GM21619 (cell line): ENCODE measurements at regions not wholly inside any gene's neighbourhood (a gene's known extent, or its start where the extent isn't known, plus 50 kb on each side); places are given as distances from the start of the nearest gene placed in this dataset.

Experiments
- ATAC-seq: cut with Tn5 transposase; IDR thresholded peaks from one replicate; pipeline ENCODE4 v1.9.1; 2021; ENCODE audit not compliant: unreplicated experiment

DNA sequence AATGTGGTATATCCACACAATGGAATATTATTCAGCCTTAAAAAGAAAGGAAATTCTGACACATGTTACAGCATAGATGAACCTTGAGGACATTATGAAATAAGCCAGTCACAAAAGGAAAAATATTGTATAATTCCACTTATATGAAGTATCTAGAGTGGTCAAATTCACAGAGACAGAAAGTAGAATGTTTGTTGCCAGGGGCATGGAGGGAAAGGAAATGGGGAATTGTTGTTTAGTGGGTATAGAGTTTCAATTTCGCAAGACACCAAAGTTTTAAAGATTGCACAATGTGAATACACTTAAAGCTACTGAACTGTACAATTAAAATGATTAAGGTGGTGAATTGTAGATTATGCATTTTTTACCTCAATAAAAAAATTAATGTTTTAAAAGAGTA lies 92.9 kb downstream of the TXNL1 start:
- ATAC-seq: no peak

DNA sequence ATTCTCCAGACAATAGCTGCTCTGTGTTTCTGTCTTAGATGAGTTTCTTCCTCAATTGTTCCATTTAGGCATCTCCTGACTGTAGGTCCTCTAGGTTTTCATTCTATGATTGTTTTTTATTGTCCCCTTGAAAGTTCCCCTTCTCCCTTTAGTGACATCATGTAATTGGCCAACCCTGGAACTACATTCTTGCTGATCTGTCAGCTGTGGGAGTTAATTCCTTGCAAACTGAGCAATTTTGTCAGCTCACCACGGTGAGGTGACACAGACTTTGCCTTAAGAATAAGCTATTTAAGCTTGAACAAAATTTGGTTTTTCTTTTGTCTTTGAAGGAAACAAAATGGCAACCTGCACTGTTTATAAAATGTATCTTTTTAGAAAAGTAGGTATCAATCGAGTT lies 95.9 kb downstream of the TXNL1 start:
- ATAC-seq: no peak

DNA sequence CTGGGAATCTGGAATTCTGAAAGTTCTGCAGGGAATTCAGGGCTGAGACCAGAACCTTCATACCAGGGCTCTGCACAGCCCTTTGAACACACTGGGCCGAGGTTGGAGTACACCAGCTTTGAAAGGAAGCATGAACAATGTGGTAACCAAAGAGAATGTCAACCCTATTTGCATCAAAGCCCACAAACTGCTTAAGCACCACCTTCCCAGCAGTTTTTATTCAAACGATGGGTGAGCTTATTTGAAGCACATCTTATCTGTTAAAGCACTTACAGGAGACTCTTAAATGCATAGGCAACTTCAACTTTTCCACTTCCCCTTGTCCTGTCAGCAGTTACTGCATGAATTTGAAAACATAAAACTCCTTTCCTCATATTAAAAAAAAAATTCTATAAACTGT lies 96.6 kb downstream of the TXNL1 start:
- ATAC-seq: no peak

DNA sequence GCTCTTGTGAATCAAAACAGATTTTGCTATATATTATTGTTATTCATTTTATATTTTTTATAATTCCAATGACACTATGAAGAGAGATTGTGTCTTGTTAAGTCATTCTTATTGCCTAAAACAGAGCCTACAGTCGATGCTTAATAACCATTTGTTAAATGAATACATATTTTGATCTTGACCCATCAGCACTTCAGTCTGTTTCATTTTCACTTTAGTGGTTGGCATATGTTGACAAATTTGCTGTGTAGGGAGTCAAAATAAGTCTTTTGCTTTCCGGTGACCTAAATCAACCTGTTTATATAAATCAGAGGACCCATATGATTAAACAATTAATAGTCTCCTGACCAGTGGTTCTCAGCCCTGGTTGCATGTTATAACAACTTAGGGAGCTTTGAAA lies 97.1 kb downstream of the TXNL1 start:
- no peak for ATAC-seq

DNA sequence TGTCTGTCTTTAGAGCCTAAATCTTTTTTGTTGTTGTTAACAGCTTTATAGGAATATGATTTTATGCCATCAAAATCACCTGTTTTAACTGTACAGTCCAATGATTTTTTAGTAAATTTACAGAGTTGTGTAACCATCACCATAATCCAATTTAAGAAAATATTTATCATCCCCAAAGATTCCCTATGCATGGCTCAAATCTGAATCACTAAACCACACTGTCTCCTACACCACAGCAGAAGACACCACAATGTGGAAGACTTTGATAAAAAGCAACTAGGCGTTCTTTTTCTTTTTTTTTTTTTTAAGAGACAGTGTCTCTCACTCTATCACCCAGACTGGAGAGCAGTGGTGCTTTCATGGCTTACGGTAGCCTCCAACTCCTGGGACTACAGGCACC lies 99.6 kb downstream of the TXNL1 start:
- ATAC-seq: no peak

DNA sequence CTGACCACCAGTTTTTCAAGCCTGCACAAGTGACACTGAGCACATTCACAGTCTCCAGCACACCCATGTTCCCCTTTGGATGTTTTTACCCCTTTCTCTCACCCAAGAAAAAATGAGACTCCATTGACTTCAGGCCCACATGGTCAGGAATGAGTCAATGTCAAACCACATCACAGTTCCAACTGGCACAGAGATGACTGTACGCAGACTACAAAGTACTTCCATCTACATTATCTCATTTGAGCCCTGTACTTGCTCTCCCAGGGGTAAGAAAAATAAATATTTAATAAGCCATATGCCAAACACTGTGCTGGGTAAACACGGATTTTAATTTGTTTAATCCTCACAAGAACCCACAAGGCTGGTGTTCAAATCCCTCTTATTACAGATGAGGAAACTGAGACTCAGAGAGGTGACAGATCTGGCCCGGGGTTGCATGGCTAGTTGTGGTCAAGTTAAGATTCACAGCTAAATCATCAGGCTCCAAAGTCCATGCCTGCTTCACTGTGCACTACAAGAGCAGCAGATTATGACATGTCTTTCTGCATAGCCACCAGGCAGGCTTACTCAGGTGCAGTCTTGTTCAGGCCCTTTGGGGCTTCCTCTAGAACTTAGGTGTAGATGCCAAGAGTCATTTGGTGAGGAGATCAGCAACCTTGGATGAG lies 106.1 kb downstream of the TXNL1 start:
- ATAC-seq: peak; percentile 95

DNA sequence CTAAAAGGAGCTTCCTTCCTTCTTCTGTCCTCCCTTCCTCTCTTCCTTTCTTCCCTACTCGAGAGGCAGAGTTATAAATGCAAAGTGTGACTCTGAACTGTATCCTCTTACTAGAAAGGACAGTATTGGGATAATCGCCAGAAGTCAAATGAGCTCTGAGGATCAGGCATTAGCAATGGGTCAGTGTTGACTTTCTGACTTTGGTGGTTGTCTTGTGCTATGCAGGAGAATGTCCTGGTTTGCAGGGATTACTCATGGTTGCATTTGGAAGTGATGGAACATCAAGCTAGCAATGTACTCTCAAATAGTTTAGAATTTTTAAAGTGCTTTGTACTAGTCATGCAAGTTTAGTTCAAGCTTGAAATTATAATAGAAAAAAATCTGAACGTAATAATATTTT lies 115.6 kb downstream of the TXNL1 start:
- ATAC-seq: no peak

DNA sequence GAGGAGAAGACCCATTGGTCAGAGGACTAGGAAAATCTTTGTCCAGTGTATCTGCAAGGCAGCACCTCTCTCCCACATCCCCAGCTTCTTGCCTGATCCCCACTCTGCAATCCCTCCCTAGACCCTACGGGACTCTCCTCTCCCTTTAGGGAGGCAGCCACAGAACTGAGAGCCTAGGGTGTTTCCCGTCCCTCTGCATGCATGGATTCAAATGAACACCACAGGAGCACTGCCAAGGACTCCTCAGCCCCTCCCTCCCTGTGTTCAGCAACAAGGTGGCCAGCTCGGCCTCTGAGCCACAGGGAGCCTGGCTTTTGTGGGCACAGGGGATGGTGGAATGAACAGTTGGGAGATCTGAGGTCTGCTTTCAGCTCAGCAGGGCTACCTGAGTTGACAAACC lies 117.1 kb downstream of the TXNL1 start:
- no peak for ATAC-seq

DNA sequence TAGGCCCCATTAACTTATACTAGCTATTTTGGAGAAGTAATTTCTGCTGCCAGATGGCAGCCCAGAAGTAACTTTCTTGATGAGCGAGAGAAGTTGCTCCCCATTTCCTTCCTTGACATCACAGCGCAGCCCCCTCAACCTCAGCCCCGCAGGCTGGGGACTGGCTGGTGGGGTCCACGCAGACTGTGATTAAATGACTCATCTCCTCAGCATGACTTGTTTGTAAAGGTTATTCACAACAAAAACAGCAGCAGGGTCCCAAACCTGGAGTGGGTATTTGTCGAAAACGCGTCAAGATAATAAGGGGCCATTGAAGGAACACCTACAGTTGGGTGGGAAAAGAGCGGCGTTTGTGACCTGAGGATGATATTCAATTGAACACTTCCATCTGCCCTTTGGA lies 120.6 kb downstream of the TXNL1 start:
- ATAC-seq: no peak

DNA sequence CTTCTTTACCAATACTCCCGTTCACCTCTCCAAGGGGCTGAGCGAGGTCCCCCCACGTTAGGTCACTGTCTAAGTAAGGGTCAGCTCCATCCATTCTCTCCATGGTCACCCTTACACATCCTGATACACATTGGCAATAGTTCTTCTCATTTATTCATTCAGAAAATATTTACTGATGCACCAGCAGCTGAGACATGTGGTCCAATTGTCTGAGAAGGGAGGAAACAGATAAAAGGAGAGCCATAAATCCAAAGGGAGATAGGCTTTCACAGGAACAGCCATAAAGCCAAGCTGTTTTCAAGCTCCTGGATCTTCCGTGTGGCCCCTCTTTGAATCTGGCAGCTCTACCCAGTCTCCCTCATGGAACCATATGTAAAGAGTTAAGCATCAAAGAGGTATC lies 121.2 kb downstream of the TXNL1 start:
- no peak for ATAC-seq

DNA sequence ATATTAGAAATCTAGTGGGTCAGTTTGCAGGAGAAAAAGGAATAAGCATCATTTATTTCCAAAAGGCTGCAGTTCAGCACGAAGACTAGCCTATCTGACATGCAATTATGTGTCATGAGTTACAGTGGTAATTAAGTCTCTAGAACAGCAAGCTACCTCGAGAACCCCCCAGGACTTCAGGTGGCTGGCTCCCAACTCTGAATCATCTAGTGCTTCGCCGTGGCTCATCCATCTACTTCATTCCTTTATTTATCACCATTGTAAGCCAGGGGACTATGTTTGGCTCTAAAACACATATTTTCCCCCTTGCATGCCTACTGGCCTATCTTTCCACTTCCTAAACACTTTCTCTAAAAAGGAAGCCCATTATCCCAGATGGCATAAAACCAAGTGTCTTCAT lies 121.6 kb downstream of the TXNL1 start:
- ATAC-seq: no peak

DNA sequence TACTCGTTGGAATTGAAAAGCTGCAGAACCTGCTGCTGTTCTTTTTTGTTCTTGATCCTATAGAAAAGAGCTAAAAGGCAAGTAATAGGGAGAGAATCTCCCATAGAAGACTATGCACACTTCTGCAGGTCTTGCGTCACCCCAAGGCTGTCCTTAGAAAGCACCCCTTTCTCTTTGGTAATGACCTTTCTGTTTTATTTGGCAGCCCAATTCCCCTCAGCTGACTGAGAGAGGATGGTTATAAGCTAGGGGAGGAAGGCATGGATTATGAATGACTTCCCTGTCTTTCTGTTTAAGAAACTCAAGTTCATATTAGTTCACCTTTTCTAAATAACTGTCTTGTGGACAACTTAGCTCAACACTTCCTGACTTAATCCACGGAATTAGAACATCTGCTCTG lies 122.9 kb downstream of the TXNL1 start:
- no peak for ATAC-seq

DNA sequence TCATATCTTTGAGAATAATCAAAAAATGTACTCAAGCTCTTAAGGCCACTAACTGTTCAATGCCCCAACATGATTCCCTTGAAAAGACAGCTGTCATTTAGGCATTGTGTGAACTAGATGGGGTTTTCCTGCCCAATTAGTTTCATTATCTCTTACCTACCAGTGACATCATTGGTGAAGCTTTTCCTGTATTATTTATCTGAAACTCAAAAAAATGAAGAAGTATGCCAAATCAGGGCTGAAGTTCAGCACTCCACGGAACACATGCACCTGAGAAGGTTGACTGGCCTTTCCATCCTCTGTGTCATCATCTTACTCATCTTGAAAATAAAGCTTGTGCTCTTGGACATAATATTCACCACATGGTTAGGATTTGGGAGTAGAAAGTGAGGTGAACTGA lies 126.4 kb downstream of the TXNL1 start:
- ATAC-seq: peak; percentile 59

DNA sequence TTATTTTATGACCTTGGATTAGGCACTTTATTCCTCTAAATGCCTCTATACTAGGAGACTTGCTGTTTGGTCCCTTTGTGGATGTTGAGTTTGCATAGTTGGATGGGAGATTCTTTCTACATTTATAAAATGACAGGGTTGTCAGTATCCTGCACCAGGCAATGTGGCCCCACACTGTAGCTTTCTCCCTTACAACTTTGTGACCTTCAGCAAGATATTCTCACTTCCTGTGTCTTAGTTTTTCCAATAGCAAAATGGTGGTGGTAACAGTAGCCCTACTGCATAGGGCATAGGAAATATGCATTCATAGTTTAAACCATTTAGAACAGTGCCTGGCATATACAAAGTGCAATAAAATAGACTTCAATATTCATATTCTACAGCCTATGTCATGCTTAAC lies 128.3 kb downstream of the TXNL1 start:
- ATAC-seq: no peak

DNA sequence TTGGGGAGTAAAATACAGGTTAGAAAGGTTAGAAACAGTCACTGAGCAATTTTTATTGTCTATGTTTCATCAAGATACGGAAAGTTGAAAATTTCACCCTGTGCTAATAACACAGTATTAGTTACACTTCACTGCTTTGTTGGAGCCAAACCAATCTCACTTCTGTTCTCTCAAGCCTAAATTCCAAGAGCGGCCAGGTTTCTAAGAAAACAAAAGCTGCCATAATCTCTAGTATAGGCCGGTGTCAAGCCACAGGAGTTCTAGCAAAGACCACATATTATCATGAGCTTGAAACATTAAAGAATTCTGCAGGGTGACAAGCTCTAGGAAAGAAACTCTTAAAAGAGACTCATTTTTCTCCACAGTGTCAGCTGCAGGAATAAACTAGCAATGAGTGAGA lies 128.7 kb downstream of the TXNL1 start:
- no peak for ATAC-seq

DNA sequence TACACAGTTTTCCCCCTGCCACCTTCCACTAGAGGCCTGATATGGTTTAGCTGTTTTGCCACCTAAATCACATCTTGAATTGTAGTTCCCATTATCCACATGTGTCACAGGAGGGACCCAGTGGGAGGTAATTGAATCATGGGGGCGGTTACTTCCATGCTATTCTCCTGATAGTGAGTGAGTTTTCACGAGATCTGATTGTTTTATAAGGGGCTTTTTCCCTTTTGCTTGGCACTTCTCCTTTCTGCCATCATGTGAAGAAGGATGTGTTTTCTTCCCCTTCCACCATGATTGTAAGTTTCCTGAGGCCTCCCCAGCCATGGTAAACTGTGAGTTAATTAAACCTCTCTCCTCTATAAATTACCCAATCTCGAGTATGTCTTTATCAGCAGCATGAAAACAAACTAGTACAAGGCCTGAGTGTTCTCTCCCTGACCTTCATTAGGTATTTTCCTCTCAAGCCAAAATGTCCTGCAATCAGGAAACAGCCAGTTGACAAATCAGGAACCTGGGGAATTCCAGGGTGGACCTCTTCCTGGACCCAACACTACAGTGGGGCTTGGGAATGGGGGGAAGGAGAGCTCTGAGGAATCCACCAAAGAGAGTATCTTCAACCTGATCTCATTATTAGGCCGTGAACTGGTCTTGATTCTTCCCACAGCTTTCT lies 129.9 kb downstream of the TXNL1 start:
- ATAC-seq: no peak

DNA sequence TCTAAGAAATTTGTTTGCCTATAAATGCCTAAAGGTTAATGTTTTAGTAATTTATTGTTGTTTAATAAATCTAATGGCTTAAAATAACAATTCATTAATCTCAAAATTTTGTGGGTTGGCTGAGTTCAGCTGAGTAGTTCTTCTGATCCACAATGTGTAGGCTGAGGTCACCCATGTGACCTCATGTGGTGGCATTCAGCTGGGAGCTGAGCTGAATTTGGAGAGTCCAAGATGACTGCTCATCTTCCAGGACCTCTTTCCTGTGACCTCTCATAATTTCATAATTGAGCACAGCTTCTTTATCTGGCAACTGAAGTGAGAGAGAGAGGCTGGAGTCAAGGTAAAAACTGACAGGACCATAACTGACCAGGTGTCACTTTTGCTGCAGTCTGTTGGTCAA lies 132.4 kb downstream of the TXNL1 start:
- no peak for ATAC-seq

DNA sequence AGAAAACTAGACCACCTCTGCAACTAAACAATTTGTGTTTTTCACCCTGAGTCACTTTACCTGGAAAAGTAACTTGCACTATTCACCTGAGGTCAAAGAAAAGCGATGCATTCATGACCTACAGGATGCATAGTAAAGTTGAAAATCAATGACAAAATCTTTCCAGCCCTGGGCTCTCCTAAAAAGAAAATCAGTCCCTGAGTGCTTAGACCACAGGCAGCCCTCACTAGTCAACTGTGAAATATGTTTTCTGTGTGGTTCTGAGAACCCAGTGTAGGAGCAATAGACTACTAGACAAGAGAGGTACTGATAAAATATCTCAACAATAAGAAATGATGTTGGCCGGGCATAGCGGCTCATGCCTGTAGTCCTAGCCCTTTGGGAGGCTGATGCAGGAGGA lies 133.1 kb downstream of the TXNL1 start:
- no peak for ATAC-seq

DNA sequence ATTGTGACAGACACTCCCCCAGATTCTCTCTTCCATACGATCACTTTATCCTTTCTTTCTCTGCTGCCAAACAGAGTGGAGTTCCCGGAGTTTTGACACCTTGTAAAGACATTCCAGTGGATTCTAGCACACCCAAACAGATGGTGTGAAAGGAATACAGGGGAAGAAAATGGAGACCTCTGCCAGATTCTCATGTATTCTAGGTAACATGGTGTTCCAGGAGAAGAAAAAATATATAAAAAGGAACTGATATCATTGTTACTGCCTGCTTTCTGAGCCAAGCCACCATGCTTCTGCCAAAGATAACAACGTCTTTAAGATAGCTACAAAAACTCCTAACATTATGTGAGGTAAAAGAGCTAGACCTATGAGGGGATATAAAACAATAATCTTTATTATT lies 136.5 kb downstream of the TXNL1 start:
- no peak for ATAC-seq

DNA sequence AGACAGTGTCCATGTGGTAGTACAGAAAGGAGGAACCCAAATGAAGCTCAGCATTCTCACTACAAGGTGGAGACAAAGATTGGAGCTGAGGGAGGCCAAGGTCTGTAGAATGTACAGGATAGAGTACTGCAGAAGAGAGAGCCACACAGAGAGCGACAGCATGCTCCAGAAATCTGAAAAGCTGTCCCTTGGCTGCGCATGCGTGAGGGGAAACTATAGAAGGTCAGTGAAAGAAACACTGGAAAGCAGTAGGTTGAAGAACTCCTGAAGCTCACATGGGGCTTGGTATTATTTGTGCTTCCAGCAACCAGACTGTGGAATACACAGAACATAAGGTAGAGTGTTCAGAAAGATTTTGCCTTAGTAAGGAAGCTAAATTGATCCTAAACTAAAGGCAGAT lies 142.5 kb downstream of the TXNL1 start:
- ATAC-seq: no peak

DNA sequence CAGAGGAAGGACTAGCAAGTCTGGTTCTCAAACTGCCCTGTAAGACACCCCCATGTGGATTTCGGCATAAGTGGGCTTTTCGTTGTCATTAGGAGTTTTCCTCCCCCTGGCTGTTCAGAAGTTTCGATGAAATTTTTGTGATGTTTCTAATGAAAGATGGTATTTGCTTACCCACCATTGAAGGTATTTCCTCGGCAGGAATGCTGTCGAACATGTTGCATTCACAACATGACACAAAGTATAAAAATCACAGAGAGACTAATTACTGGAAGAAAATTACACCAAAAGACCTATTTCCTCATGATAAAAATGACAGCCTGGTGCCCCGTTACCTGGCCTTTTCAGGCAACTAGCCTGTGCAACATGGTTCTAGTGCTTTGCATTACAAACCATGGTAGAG lies 144.9 kb downstream of the TXNL1 start:
- ATAC-seq: no peak

DNA sequence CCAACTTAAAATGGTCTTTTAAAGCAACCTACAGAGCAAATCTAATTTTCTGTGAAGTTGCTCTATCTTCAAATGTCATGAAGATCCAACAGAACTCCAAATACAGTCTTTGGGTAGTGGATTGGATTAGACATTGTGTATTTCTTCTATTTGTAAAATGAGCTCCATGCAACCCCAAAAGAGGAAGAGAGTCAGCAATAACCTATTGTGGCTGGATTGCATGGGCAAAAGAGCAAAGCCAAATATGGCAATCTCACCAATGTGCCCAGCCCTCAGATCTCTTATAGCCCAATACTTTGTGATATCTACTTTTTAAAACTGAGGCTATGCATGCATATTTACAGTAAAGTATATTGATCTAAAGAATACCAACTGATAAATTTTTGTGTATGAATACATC lies 146.3 kb downstream of the TXNL1 start:
- ATAC-seq: no peak

DNA sequence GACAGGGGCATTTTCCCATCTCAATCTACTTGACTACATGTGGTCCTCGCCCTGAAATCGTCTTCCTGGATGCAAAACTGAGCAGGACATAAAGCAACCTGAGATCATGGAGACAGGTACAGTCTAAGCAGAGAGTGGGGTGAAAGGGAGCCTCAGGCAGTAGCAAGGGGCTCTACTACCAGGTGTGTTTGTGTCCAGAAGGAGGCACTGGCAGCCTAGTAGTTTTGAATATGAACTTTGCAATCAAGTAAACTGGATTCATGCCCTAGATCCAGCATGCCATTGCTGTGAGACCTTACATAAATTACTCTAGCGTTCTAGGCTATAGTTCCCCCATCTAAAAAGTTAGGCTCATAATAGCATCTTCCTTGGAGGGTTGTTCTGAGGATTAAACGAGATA lies 147.4 kb downstream of the TXNL1 start:
- no peak for ATAC-seq
